GM12891 (cell line): ENCODE measurements at regions not wholly inside any gene's neighbourhood (a gene's known extent, or its start where the extent isn't known, plus 50 kb on each side); places are given as distances from the start of the nearest gene placed in this dataset.

Experiments used
- POLR2AphosphoS5 ChIP-seq: IDR thresholded peaks from 2 replicates; pipeline ENCODE4 v1.6.1; 2011; ENCODE audit warnings: low read depth, low read length, control low read depth
- TAF1 ChIP-seq: IDR thresholded peaks from 2 replicates; pipeline ENCODE4 v1.6.1; 2011; ENCODE audit warnings: low read depth, low read length, control low read depth

- TF ChIP-seq POLR2AphosphoS5 = no peak
- TF ChIP-seq TAF1 = no peak
Observed at GRCh38 chr11:80842246-80842645, 1401.4 kb upstream of the TENM4 start.
